GM18498 (cell line): ENCODE measurements at regions not wholly inside any gene's neighbourhood (a gene's known extent, or its start where the extent isn't known, plus 50 kb on each side); places are given as distances from the start of the nearest gene placed in this dataset.
A peak's percentile ranks its signal among the peaks of the same experiment; 100 is the strongest.

Experiments used
- ATAC-seq: cut with Tn5 transposase; IDR thresholded peaks from one replicate; pipeline ENCODE4 v1.9.1; 2021; ENCODE audit warnings: mild to moderate bottlenecking, moderate library complexity; ENCODE audit not compliant: unreplicated experiment

GRCh38 chr2:181146171-181146570 is 165.8 kb downstream of the UBE2E3 start:
- no peak for ATAC-seq

- ATAC-seq, result no peak
These were observed 168.7 kb downstream of the UBE2E3 start for GRCh38 chr2:181149056-181149455.

- no peak for ATAC-seq
These were observed 171.8 kb downstream of the UBE2E3 start for GRCh38 chr2:181152226-181152625.

GRCh38 chr2:181152701-181153100 is 172.3 kb downstream of the UBE2E3 start:
- ATAC-seq, result no peak

- ATAC-seq, result no peak
These were observed 173.5 kb downstream of the UBE2E3 start for GRCh38 chr2:181153886-181154285.

GRCh38 chr2:181157326-181157725 is 176.9 kb downstream of the UBE2E3 start:
- ATAC-seq, result no peak

- no peak for ATAC-seq
These were observed 178.0 kb downstream of the UBE2E3 start for GRCh38 chr2:181158427-181158826.

- no peak for ATAC-seq
These were observed 181.2 kb downstream of the UBE2E3 start for GRCh38 chr2:181161615-181162014.

- no peak for ATAC-seq
These were observed 182.7 kb downstream of the UBE2E3 start for GRCh38 chr2:181163139-181163538.

GRCh38 chr2:181163691-181164090 is 183.3 kb downstream of the UBE2E3 start:
- no peak for ATAC-seq

- ATAC-seq, result peak; percentile 55
These were observed 184.3 kb downstream of the UBE2E3 start for GRCh38 chr2:181164699-181165098.

GRCh38 chr2:181165199-181165868 is 184.9 kb downstream of the UBE2E3 start:
- ATAC-seq, result peak; percentile 77

GRCh38 chr2:181169503-181169902 is 189.1 kb downstream of the UBE2E3 start:
- ATAC-seq, result no peak

- ATAC-seq, result no peak
These were observed 189.9 kb downstream of the UBE2E3 start for GRCh38 chr2:181170256-181170655.

GRCh38 chr2:181172676-181173075 is 192.3 kb downstream of the UBE2E3 start:
- ATAC-seq, result no peak

GRCh38 chr2:181174611-181175580 is 194.5 kb downstream of the UBE2E3 start:
- ATAC-seq, result no peak

- ATAC-seq, result no peak
These were observed 196.1 kb downstream of the UBE2E3 start for GRCh38 chr2:181176540-181176939.

- ATAC-seq, result no peak
These were observed 197.0 kb downstream of the UBE2E3 start for GRCh38 chr2:181177376-181177775.

GRCh38 chr2:181178130-181178529 is 197.7 kb downstream of the UBE2E3 start:
- ATAC-seq, result no peak

GRCh38 chr2:181178823-181179412 is 198.5 kb downstream of the UBE2E3 start:
- peak; percentile 67 for ATAC-seq

- ATAC-seq, result peak; percentile 99
These were observed 203.6 kb downstream of the UBE2E3 start for GRCh38 chr2:181183878-181184542.
